NCI-H2107 treated with DMSO at 0.1 percent for 48 hours (cell line): ENCODE measurements at regions not wholly inside any gene's neighbourhood (a gene's known extent, or its start where the extent isn't known, plus 50 kb on each side); places are given as distances from the start of the nearest gene placed in this dataset.
"Not testable (repeated sequence)": the region's sequence is repeated elsewhere in the genome, so short reads cannot be mapped to it uniquely, and the experiment has no call there.

Source experiments
- DNase-seq: peaks from one replicate; lab custom pipeline; 2025; ENCODE audit not compliant: unreplicated experiment; lab: John Stamatoyannopoulos, UW

- no peak for DNase-seq
Measured at GRCh38 chr1:54474310-54475251, 68.4 kb upstream of the SSBP3 start.

GRCh38 chr1:54471588-54471987 lies 65.4 kb upstream of the SSBP3 start:
- no peak for DNase-seq

- DNase-seq, result not testable (repeated sequence)
Measured at GRCh38 chr1:54469444-54469843, 63.2 kb upstream of the SSBP3 start.

- DNase-seq, result not testable (repeated sequence)
Measured at GRCh38 chr1:54468288-54469084, 62.3 kb upstream of the SSBP3 start.

- no peak for DNase-seq
Measured at GRCh38 chr1:54465351-54465811, 59.2 kb upstream of the SSBP3 start.

GRCh38 chr1:54464477-54465146 lies 58.4 kb upstream of the SSBP3 start:
- no peak for DNase-seq

- DNase-seq, result no peak
Measured at GRCh38 chr1:54464031-54464476, 57.9 kb upstream of the SSBP3 start.

GRCh38 chr1:54463259-54464030 lies 57.3 kb upstream of the SSBP3 start:
- DNase-seq, result no peak

- DNase-seq, result no peak
Measured at GRCh38 chr1:54462597-54463258, 56.5 kb upstream of the SSBP3 start.

GRCh38 chr1:54461731-54462596 lies 55.8 kb upstream of the SSBP3 start:
- no peak for DNase-seq

- DNase-seq, result no peak
Measured at GRCh38 chr1:54460861-54461387, 54.7 kb upstream of the SSBP3 start.

- DNase-seq, result no peak
Measured at GRCh38 chr1:54460351-54460750, 54.2 kb upstream of the SSBP3 start.

- peak; percentile 64 for DNase-seq
Measured at GRCh38 chr1:54459726-54460191, 53.6 kb upstream of the SSBP3 start.

- DNase-seq, result no peak
Measured at GRCh38 chr1:54459140-54459539, 52.9 kb upstream of the SSBP3 start.

- DNase-seq, result no peak
Measured at GRCh38 chr1:54456921-54457529, 50.8 kb upstream of the SSBP3 start.

GRCh38 chr1:54456361-54456760 lies 50.2 kb upstream of the SSBP3 start:
- DNase-seq, result no peak
